HG02678 (cell line): ENCODE measurements at regions not wholly inside any gene's neighbourhood (a gene's known extent, or its start where the extent isn't known, plus 50 kb on each side); places are given as distances from the start of the nearest gene placed in this dataset.
A peak's percentile ranks its signal among the peaks of the same experiment; 100 is the strongest.
"Not testable (repeated sequence)": the region's sequence is repeated elsewhere in the genome, so short reads cannot be mapped to it uniquely, and the experiment has no call there.

ENCODE experiments used
- ATAC-seq: cut with Tn5 transposase; IDR thresholded peaks from one replicate; pipeline ENCODE4 v1.9.1; 2021; ENCODE audit warnings: mild to moderate bottlenecking, moderate library complexity; ENCODE audit not compliant: unreplicated experiment

DNA sequence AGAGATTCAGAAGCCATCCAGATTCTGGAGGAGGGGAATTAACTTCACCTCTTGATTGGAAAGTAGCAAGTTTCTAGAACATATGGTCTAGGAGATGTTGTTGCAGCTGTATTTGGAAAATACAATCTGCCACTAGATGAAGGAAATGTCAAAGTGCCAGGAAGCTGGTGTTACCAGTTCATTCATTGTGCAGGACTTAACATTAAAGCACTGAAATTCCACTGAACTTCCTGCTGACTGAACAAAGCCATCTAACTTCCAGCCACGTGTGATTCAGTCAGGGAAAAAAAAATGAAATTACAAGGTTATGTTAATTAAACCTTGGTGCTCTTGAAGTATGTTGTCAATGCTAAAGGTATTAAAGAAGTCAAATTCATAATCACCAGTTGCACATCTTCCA, 321.5 kb upstream of the SASH1 start:
- no peak for ATAC-seq

DNA sequence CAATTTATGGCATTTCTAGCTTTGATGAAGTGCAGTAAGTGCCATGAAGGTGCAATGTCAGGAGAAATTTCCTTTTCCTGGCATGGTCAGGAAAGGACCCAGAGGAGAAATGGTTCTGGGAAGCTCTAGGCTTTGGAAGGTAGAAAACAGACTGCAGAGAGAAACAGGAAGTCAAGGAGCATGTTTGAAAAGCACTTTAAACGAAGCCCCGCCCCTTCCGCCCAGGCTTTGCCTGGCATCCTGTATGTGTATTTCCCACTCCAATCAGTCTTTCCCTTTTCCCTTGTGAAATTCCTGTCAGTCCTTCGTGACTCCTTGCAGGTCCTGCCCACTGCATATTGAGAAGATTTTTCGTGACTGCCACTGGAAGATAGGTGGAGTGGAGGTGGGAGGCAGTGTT, 320.9 kb upstream of the SASH1 start:
- no peak for ATAC-seq

DNA sequence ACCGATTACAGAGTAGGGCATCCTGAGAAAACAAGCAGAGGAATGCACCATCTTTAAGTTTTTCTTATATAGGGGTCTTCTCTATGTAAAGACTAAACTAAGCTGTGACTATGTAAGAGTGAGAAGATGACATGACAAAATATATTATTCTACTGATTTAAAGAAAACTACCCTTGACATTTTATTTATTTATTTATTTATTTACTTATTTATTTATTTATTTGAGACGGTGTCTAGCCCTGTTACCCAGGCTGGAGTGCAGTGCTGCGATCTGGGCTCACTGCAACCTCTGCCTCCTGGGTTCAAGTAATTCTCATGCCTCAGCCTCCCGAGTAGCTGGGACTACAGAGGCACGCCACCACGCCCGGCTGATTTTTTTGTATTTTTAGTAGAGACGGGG, 320.4 kb upstream of the SASH1 start:
- ATAC-seq = not testable (repeated sequence)

DNA sequence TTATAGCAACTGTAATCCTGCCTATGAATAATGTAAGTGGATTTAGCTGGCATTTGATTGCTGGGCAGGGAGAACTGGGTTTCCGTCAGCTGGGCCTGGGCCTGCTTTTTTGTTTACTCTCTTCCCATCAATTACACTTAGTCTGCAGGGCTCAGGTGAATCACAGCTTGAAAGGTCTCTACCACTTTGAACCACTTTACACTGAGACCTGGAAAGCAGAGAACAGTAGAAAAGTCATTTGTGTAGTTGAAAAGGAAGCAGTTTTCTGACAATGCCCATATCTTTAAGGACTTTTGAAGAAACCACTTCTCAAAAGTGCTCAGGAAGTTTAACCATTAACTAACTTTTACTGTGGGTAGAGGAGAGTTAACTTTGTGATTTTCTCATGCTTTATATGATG, 315.4 kb upstream of the SASH1 start:
- ATAC-seq = no peak

DNA sequence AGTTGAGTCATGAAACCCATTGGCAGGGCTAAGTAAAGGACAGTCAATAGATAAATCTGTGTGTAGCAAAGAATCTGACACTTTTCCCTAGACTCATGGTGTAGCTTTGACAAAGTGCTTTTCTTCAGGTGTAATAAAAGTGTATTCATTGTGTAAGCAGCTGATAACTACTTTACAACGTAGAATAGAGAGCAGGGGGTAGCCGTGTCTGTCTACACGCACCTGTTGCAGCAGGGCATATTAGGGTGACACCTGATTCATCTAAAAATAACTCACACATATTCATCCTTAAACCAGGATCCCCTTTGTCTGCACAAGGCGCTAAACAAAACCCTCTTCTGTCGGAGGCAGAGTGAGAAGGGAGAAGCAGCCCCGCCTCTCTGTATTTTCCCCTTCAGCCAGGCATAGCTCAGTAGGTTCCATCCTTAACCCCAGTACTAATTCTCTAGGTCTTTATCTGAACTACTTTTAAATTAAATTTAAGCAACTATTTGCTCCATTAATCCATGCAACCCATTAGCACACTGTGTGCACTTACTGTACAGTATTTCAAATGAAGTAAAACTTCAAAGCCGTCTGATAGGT, 306.7 kb upstream of the SASH1 start:
- no peak for ATAC-seq

DNA sequence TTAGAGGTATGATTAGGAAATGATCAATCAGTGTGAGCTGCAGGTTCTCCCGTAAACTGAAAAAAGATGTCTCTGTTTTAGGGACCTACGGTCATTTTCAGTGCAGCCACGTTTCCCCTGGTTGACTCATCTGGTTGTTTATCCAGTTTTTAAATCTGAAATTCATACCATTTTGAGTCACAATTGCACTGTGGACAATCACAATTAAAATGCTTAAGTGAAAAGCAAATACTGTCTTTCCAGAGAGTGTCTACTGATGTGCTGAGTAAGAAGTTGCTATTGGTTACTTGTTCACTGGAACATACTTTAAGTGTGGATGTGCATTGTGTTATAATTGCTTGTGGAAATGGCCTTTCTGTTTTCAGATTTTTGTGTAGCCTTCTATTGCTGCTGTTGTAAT, 305.1 kb upstream of the SASH1 start:
- ATAC-seq = no peak

DNA sequence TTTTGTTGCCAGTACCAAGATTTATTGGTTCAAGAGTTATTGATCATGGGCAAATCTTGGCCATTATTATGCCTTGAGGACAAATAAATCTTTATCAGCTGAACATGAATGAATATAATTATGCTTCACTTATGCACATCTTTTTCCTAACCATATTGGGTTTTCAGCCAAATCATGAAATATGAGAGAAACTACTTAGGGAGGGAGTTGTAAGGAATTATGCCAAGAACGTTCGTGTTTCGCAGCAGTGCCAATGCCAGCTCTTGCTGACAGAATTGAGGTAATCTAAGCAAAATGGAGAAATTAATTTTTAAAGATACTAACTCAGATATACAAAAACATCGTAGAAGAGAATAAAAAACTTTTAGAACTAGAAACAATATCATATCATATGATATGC, 301.1 kb upstream of the SASH1 start:
- ATAC-seq = no peak

DNA sequence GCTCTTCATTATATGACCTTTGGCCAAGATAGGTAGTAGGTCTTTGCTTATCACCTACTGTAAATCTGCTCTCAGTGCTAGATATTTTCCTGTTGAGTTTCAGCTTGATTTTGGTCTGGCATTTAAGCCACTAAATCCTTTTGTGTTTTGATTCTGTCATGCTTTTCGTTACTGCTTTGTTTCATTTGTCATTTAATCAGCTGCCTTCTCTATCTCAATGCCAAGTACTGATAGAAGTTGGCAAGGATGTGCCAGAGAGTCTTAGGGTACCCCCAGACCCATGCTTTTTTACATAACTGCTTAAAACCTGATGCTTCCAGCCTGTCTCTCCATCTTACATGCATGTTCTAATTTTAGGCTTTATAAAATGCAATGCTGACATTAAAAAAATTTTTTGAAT, 300.1 kb upstream of the SASH1 start:
- no peak for ATAC-seq

DNA sequence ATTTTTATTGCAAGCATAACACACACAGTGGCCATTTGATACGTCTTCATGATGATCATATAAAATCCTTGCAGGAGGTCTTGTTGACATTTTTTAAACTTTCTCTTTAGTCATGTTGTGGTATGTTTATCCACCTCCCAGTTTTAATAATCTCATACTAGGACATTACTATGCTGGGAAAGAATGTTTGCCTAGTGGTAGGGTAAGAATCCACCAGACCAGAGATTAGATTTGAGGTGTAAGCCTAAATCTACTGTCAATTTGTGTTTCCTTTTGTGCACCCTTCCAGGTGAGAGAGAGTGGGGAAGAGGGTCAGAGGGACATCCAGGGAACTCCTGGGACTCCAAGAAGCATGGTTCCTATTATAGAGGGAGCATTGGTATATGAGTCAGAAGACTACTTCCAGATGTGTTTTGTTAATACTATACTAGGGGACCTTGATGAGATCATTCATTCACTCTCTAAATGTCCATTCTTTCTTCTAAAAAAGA, 298.3 kb upstream of the SASH1 start:
- ATAC-seq = no peak

DNA sequence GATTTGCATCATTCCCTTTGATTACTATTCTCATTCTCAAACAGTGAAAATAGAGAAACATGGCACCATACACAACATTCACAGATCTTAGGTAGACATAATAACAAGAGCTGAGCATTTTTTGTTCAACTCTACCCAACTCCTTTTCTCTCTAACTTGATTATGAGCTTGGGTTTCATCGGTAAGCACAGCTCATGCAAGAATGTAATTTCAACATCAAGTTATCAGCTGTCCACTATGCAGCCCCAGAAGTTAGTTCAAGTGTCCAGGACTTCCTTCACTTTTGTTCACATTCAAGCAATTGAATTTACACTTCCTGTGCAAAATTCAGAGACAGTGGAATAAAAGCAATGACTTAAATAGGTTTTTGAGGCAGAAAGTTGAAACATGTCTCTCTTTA, 297.7 kb upstream of the SASH1 start:
- ATAC-seq = no peak

DNA sequence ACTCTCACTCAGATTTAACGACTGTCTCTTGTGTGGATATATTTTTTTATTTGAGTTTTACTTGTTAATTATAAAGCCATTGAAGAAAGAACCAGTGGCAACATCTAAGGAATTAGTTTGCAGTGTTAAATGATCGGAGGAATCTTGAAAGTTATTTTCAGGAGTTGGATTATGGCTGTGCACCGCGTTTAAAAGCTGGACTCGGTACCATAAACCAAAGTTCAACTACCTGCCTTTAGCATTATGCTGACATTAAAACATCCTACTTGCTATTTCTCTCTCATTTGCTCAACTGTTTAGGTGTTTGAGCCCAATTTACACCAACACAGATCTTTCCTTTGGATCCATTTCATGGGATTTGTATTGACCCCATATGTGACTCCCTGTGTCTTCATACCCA, 289.4 kb upstream of the SASH1 start:
- ATAC-seq = no peak

DNA sequence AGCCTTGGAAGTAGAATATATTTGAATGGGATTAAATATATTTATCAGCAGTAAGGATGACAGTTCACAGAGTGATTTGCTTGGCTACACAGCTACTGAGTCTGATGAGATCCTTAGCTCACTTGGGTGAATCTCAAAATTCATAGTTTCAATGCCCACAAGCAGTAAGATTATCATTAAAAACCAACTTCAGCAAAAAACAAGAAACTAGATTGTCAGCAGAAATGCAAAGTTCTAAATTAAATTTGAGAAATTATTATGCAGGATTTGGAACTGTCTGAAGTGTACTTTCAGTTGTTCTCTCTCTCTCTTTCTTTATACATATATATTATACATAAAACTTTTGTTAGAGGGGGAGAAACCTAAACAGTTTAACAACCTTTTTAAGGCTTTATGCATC, 288.8 kb upstream of the SASH1 start:
- ATAC-seq = no peak

DNA sequence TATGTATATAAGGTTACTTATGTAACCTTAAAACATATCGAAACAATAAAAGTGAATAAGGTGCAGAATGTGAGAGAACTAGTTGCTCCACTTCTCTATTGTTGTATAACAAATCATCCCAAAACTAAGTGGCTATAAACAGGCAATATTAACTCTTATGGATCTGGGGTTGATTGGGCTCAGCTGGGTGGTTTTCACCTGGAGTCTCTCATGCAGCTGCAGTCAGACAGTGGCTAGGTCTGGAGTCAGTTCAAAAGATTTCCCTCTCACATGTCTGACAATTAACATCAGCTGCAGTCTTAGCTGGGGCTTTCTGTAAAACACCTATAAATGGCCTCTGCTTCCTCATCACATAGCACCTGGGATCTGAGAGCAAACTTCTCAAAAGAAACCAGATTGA, 288.4 kb upstream of the SASH1 start:
- no peak for ATAC-seq

DNA sequence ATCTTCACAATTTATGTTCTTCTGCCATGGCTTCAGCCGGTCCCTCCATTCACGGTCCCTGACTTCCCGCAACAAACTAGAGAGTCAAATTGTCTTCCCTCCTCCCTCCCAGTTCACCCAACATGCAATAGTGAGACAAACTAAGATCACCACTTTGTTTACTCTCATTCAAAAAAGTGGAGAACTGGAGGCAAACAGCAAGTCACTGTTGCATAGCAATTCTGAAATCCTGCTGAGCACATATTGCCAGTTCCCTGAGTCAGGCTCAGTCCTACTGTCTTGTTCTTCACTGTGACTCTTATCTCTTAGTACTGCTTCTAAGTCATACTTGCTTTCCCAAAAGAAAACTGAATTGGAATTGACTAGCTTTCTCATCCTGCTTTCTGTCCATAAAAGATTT, 287.2 kb upstream of the SASH1 start:
- no peak for ATAC-seq

DNA sequence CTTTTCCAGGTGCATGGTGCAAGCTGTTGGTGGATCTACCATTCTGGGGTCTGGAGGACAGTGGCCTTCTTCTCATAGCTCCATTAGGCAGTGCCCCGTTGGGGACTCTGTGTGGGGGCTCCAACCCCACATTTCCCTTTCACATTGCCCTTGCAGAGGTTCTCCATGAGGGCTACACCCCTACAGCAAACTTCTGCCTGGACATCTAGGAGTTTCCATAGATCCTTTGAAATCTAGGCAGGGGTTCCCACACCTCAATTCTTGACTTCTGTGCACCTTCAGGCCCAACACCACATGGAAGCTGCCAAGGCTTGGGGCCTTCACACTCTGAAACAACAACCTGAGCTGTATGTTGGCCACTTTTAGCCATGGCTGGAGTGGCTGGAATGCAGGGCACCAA, 282.8 kb upstream of the SASH1 start:
- ATAC-seq = no peak

DNA sequence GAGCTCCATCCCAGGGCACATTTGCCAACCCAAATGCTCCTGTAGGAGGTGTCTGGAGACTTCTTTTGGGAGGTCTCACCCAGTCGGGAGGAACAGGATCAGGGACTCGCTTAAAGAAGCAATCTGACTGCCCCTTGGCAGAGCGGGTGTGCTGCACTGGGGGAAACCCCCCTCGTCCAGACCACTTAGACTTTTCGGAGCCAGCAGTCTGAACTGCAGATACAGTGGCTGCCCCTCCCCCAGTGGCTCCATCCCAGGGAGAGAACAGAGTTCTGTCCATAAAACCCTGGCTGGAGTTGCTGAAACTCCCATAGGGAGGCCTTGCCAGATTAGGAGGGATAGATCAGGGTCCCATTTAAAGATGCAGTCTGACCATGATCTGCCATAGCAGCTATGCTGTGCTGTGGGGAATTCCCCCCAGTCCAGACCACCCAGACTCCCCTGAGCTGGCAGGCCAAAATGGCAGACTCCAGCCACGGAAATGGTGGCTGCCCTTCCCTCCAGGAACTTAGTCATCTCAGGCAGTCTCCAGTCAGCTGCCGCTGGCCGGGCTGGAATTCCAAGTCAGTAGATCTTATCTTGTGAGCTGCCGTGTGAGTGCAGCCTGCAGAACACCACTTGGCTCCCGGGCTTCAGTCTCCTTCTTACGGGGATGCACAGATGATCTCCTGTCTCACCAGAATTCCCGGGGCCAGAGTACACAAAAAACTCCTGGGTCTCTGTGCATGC, 278.1 kb upstream of the SASH1 start:
- no peak for ATAC-seq

DNA sequence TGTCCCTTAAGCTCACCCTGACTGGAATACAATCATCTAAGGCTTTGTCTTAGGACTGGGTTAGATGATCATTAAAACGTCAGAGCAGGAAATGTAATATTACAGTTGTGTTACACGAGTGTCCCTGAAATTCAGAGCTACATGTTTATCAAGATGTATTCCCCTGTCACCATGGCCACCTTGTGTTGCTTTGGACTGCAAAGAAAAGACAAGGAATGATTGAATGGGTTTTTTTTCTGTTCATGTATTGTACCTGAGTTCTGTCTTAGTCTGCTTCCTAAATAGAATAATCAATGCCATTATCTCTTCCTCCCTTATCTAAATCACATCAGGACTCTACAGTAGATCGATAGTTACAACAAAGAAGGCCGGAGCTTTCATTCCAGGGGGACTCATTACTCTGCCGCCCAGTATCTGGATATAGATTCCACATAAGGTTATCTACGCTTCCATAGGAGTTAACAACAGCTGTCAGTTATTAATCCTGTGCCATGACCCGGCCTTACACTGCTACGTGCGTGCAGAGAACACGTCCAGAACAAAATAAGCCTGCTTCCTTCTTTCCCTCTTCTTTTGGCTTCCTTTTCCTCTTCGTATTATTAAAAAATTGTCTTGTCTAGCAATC, 274.1 kb upstream of the SASH1 start:
- ATAC-seq = no peak

DNA sequence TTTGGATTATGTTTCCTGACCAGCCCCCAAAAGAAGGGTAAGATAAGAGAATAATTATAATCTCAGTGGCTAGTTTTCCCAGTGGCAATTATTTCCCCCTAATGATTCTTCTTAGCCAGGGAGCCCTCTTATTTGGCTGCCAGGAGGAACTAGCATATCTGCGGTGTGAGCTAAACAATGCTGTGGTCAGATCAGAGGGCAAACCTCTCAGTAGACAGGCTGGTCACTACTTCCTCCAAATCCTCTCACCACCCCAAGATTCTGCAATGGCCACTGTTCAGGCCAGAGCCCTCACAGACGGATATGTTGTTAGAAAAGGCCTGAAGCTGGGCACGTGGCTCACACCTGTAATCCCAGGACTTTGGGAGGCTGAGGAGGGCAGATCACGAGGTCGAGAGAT, 273.4 kb upstream of the SASH1 start:
- no peak for ATAC-seq

DNA sequence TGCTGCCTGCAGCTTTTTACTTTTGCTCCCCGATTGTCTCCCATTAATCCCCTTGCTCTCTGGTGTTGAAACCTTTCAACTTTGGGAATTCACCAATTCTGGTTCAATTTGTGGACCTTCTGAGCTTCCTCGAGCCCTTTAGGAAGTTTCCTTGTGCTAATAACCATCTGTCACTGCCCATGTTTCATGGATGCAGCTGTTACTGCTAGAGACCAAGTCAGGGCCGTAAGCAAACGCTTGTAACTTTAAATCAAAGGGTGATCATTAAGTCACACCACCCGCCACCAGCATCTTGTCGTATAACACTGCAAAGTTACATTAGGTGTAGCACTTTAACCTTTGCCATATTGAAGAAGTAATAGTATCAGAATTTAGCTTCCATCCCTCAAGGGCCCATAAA, 268.3 kb upstream of the SASH1 start:
- ATAC-seq = no peak

DNA sequence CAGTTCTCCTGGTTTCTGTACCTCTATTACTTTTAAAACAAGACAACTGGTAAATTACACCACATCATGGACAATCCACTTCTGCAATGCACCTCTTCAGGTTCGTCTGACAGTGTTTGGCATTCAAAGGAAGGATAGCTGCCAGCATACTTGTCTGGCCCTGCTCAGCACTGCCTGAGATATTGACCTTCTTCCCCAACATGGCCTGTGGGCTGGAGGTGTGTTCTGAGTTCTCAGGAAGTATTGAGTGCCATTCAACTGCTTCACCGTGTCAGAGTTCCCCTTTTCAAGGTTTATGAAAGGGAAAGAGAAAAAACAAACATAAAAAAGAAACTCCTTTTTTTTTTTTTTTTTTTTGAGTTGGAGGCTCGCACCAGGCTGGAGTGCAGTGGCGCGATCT, 267.9 kb upstream of the SASH1 start:
- ATAC-seq = peak; percentile 86

DNA sequence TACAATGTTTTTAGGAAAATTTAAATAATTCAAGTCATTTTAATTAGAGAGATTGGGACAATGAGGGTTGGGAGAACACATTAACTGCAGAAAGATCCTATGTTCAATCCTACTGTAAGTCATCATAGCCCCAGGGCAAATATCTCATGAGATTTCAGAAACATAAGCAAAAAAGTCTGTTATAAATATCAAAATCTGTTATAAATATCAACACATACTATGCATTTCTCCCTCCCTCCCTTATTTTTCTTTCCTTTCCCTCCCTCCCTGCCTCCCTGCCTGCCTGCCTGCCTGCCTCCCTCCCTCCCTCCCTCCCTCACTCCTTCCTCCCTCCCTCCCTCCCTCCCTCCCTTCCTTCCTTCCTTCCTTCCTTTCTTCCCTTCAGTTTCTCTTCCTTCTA, 267.3 kb upstream of the SASH1 start:
- ATAC-seq = no peak

DNA sequence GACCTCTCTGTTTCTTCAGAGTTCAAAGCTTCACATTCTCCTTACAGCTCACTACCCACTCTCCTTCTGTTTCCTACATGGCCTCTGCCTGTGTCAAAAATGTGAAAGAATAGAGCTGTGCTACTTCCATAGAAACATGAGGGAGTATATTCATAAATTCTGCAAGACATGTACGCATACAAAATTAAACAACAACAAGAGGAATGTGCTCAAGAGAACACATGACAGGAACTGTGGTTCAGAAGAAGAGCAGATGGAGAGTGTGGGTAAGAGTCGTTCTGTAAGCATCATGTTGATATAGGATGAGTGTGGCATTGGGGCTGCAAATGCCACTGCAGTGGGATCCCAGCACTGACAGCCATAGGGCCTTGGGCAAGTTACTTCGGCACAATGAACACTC, 266.6 kb upstream of the SASH1 start:
- no peak for ATAC-seq
